ENCODE measurements at regions not wholly inside any gene's neighbourhood (a gene's known extent, or its start where the extent isn't known, plus 50 kb on each side); places are given as distances from the start of the nearest gene placed in this dataset.

DNA sequence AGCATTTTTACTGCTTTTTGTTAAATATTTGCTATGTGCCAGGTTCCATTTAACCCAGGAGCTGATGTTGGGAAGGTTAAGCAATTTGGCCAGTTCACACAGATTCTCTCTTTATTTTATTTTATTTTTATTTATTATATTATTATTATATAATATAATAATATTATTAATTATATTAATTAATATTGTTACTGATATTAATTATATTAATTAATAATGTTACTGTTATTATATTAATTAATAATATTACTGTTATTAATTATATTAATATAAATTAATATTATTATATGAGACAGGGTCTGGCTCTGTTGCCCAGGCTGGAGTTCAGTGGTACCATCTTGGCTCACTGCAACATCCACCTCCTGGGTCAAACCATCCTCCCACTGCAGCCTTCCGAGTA, 593.0 kb upstream of the SGCD start:
- no peak for TF ChIP-seq FOS (IDR thresholded peaks at IDR 0.05; ENCODE audit: low read depth, low read length)
- dilution Hi-C loops (cut with HindIII; ENCODE audit: low sequenced_read_pairs, unreplicated experiment): no loop called here
- H2BK20ac ChIP-seq (ENCODE audit: low read depth, low read length): no peak overlapping the region

More for the DNA sequence above, 593.0 kb upstream of the SGCD start:
- Histone ChIP-seq H2AFZ (replicated peaks; ENCODE audit: low read length, poor library complexity) (no peak overlapping the region), H3K36me3 (ENCODE audit: control insufficient read depth, insufficient read depth, low read length) (no peaks in the 10 kb centered on the region), H3K9me3 (ENCODE audit: control insufficient read depth, insufficient read depth, low read length) (peaks cover 3% of the 10 kb centered on the region; the same call in 1 of the 2 replicates), H3K4me2 (ENCODE audit: low read depth, low read length) (no peak overlapping the region), H3K56ac (ENCODE audit: extremely low read depth, insufficient read depth, low read length) (no peak overlapping the region), H3K9me1 (ENCODE audit: insufficient read depth, low read length) (no peaks in the 10 kb centered on the region), H3K23ac (ENCODE audit: low read depth, low read length) (no peak overlapping the region), H2AK5ac (ENCODE audit: low read depth, low read length) (no peak overlapping the region), H4K20me1 (ENCODE audit: insufficient read depth, low read length) (no peaks in the 10 kb centered on the region), H3K27me3 (ENCODE audit: control insufficient read depth, insufficient read depth, low read length) (peaks cover 17% of the 10 kb centered on the region), H3K4me3 (ENCODE audit: insufficient read depth, low read depth, low read length) (no peak overlapping the region), H4K8ac (ENCODE audit: low read depth in 2 of 2, low read length in 2 of 2) (no peak overlapping the region), H3K4ac (ENCODE audit: low read depth, low read length) (no peak overlapping the region), H2AK9ac (replicated peaks; ENCODE audit: low read depth, low read length, poor library complexity) (no peak overlapping the region), H3K4me1 (ENCODE audit: control insufficient read depth, insufficient read depth, low read length) (no peaks in the 10 kb centered on the region), H3K79me1 (ENCODE audit: low read depth in 1 of 2, low read length in 2 of 2) (no peaks in the 10 kb centered on the region), H3K27ac (ENCODE audit: insufficient read depth, low read length) (no peak overlapping the region), H3K18ac (ENCODE audit: low read depth, low read length) (no peak overlapping the region), H4K5ac (ENCODE audit: low read depth, low read length) (no peak overlapping the region), H2BK5ac (ENCODE audit: low read depth, low read length, poor library complexity, severe bottlenecking) (no peak overlapping the region), H3K14ac (replicated peaks; ENCODE audit: low read depth, low read length) (no peak overlapping the region), H2BK15ac (ENCODE audit: low read depth, low read length) (no peak overlapping the region), H2BK120ac (ENCODE audit: low read depth, low read length) (no peak overlapping the region), H3K9ac (ENCODE audit: low read depth, low read length) (no peak overlapping the region), H4K91ac (ENCODE audit: insufficient read depth, low read depth, low read length) (no peak overlapping the region)
- BruUV-seq (replicated peaks): no TSS peak
- in situ Hi-C loops (cut with MboI; ENCODE audit: low sequenced_read_pairs): no loop called here
- ChIA-PET POLR2A (ENCODE audit: unreplicated experiment) (no interaction called here), CTCF (no interaction called here)
- intact Hi-C loops (cut with micrococcal nuclease): no loop called here
- WGBS, 2 experiments (ENCODE audit: extremely low coverage in 2 of 2, insufficient read length in 1 of 2): no CpG with 5 or more reads among the region's 1 CpG
- DNase-seq (no peak), ATAC-seq (ENCODE audit: low read depth) (no peak)
